GM10248 (cell line): ENCODE measurements at regions not wholly inside any gene's neighbourhood (a gene's known extent, or its start where the extent isn't known, plus 50 kb on each side); places are given as distances from the start of the nearest gene placed in this dataset.

ENCODE experiments used
- CTCF ChIA-PET: fragments of 300-600 bp; sonication (Branson Sonifier 250); formaldehyde crosslinking; extraction: SDS; loops from one replicate; lab custom pipeline; 2021; ENCODE audit warnings: antibody characterized with exemption; lab: Yijun Ruan, JAX
- POLR2A ChIA-PET: fragments of 350-650 bp; sonication (Branson Sonifier 250); formaldehyde crosslinking; extraction: SDS; loops from one replicate; lab custom pipeline; 2020; ENCODE audit warnings: antibody characterized with exemption; lab: Yijun Ruan, JAX
- DNase-seq: peaks from one replicate; pipeline ENCODE4 v3.0.0; 2012; ENCODE audit errors: extremely low spot score
- TF ChIP-seq, protein P1 (sequence below): IDR thresholded peaks from 2 replicates; pipeline ENCODE4 v1.5.1; 2012; ENCODE audit warnings: mild to moderate bottlenecking, low read depth; ENCODE audit errors: extremely low read depth, missing control alignments, control extremely low read depth

DNA sequence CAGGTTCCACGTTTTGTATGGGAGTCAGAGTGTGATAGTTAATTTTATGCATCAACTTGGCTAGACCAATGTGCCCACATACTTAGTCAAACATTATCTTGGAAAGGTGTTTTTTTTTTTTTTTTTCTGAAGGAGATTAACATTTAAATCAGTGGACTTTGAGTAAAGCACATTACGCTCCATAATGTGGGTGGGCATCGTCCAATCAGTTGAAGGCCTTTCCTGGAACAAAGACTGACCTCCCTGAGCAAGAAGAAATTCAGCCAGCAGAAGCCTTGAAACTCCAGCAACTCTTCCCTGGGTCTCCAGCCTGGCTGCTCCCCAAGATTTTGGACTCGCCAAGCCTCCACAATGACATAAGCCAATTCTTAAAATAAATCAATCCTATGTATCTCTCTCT, 711.4 kb downstream of the MTRR start:
- ChIA-PET POLR2A (no interaction called here), CTCF (no interaction called here)
- DNase-seq, result no peak
- TF ChIP-seq, protein P1, sequence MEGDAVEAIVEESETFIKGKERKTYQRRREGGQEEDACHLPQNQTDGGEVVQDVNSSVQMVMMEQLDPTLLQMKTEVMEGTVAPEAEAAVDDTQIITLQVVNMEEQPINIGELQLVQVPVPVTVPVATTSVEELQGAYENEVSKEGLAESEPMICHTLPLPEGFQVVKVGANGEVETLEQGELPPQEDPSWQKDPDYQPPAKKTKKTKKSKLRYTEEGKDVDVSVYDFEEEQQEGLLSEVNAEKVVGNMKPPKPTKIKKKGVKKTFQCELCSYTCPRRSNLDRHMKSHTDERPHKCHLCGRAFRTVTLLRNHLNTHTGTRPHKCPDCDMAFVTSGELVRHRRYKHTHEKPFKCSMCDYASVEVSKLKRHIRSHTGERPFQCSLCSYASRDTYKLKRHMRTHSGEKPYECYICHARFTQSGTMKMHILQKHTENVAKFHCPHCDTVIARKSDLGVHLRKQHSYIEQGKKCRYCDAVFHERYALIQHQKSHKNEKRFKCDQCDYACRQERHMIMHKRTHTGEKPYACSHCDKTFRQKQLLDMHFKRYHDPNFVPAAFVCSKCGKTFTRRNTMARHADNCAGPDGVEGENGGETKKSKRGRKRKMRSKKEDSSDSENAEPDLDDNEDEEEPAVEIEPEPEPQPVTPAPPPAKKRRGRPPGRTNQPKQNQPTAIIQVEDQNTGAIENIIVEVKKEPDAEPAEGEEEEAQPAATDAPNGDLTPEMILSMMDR, result no peak

DNA sequence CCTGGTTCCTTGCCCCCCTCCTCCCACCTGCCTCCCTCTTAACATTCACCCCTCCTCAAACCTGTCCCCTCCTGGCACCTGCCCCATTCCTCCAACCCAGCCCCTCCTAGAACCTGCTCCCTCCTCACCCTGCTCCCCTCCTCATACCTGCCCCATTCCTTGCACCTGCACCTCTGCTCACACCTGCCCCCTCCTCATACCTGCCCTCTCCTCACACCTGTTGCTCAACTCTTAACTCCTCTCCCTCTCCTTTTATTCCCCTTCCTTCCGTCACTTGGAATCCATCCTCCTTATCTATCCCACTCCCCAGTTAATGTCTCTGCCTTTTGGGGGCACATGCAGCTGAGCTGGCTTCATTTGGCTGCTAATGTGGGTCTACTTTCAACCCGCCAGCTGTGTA, 712.1 kb downstream of the MTRR start:
- no peak for DNase-seq
- TF ChIP-seq, protein P1, result no peak
- POLR2A ChIA-PET, result no interaction called here
- CTCF ChIA-PET, result interaction anchor here (1.3 kb wide), 1 partner anchor 17 kb away, joined by 3 read pairs; no protein-coding TSS in a partner anchor

DNA sequence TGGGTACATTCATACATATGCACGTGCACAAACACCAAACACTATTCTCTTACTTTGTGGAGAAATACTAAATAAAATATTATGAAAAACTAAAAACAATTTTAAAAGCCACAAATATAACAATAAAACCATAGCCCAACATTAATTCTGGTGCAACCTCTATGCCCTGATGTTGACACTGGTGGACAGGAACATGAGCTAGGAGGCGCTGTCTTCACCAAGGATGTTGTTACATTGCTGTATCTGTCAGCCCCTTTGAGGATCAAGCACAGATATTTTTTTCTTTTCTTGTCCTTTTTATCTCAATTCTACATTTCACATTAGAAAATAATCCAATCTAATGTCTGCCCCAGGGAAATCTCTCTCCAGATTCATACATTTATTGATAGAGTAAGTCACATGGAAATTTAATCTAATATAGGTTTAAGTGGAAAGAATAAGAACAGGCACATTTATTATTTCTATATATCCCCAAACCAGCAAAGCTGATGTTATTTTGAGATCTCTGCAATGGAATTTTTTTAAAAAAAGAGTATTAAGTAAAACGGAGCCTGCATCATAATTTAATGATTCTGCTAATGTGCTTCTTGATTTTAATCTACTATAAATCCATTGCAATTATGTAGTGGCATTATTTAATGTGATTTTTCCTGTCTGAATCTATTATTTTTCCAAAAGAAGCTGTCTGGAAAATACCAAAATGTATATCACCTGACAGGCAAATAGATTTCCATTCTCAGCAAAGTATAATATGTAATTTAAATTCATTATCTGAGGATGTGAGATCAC, 716.5 kb downstream of the MTRR start:
- DNase-seq, result no peak
- ChIA-PET POLR2A (no interaction called here), CTCF (no interaction called here)
- TF ChIP-seq, protein P1, result no peak

DNA sequence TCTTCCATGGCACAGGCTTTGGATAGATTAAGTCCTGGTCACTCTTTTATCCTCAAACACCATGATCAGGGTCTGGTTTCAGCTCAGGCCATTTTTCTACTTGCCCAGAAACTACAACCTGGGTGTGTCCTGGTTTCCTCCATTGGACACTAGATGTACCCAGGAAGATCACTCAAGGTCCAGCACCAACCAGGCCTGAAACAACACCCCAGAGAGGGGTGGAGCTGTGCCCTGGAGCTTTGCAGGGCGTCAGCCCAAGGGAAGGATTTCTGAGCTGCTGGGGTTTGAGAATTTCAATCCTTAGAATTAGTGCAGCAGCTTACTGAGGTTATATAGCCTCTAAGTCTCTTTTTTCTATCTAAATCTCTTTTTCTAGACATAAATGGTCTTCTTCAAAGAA, 722.0 kb downstream of the MTRR start:
- ChIA-PET POLR2A (no interaction called here), CTCF (no interaction called here)
- no peak for DNase-seq
- TF ChIP-seq, protein P1, result no peak

DNA sequence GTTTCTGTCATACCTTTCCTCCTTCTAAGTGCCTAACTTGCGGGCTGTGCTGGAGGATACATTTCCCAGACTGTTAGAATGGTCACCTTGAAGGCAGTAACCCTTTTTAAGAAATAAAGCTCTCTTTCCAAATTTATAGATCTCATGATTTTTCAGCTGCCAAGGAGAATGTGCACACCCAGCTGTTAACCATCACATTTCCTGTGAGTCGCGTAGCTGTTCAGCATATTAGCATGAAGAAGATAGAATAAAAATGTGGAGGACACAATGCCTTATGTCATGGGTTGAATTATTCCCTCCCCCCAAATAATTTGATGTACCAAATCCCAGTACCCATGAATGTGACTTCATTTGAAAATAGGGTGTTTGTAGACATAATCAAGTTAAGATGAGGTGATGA, 729.4 kb downstream of the MTRR start:
- ChIA-PET CTCF (interaction anchor here (0.7 to 3.2 kb wide), 4 partner anchors 11 to 19 kb away, joined by 3 to 9 read pairs (median 3); no protein-coding TSS in a partner anchor), POLR2A (no interaction called here)
- TF ChIP-seq, protein P1, result no peak
- DNase-seq, result no peak

DNA sequence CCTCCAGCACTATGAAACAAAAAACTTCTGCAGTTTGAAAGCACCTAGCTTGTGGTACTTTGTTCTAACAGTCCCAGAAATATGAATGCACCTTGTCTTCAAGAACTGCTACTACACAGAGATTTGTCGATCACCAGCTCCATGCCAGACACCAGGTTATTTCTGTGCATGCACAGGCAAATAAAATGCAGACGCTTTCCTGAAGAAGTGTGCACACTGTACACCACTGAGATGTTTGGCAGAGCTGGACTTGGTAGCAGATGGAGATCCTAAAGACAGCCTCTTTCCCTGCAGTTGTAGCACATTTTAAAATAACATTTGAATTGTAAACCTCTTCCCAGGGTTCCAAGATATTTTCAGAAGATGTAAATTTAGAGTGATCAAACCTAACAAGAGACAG, 730.0 kb downstream of the MTRR start:
- DNase-seq, result no peak
- POLR2A ChIA-PET, result no interaction called here
- CTCF ChIA-PET, result interaction anchor here (0.7 to 3.2 kb wide), 4 partner anchors 11 to 18 kb away, joined by 3 to 9 read pairs (median 3); no protein-coding TSS in a partner anchor
- TF ChIP-seq, protein P1, result no peak
